ENCODE measurements at regions not wholly inside any gene's neighbourhood (a gene's known extent, or its start where the extent isn't known, plus 50 kb on each side); places are given as distances from the start of the nearest gene placed in this dataset.

DNA sequence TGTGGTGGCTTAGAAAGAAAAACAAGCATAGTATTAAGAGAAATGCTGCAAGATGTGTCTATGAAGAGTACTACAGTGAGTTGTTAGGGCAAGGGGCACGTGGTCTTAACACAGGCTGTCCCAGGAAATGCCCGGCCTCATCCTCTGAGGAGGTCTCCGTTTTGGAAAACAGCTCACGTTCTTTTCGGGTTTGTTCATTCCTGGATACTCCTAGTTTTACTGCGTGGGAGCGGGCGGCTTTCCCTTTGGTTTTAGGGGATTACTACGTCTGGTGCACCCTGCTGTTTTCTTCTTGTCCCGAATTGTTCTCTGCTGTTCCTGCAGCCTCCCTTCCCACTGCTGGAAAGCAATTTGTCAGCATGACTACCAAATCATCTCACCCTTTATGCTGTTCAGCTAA is 55.5 kb upstream of the RAB6D start:
- in situ Hi-C loops (cut with MboI) (loop anchor here (5.0 to 25.0 kb wide), 3 partner anchors 243 to 718 kb away; no protein-coding TSS in a partner anchor), intact Hi-C loops (cut with micrococcal nuclease) (no loop called here)
- no peak overlapping the region for H3K4me3 ChIP-seq
- no peaks in the 10 kb centered on the region; a peak in 1 of 5 replicates for H3K4me1 ChIP-seq (replicated peaks in 1 of 2; ENCODE audit: control insufficient read depth in 2 of 2, insufficient read depth in 2 of 2, low read length in 2 of 2)
- TF ChIP-seq EP300 (IDR thresholded peaks at IDR 0.05; ENCODE audit: low read length): no peak
- TF ChIP-seq NBN (IDR thresholded peaks at IDR 0.05; ENCODE audit: low read depth): no peak
- no peak for TF ChIP-seq PTBP1 (IDR thresholded peaks at IDR 0.05; ENCODE audit: low read depth, low read length)
- TF ChIP-seq POLR2AphosphoS2 (IDR thresholded peaks at IDR 0.05; ENCODE audit: low read length): no peak
- TF ChIP-seq TAF9B (IDR thresholded peaks at IDR 0.05; ENCODE audit: partially characterized antibody): no peak
- TF ChIP-seq, protein P1, sequence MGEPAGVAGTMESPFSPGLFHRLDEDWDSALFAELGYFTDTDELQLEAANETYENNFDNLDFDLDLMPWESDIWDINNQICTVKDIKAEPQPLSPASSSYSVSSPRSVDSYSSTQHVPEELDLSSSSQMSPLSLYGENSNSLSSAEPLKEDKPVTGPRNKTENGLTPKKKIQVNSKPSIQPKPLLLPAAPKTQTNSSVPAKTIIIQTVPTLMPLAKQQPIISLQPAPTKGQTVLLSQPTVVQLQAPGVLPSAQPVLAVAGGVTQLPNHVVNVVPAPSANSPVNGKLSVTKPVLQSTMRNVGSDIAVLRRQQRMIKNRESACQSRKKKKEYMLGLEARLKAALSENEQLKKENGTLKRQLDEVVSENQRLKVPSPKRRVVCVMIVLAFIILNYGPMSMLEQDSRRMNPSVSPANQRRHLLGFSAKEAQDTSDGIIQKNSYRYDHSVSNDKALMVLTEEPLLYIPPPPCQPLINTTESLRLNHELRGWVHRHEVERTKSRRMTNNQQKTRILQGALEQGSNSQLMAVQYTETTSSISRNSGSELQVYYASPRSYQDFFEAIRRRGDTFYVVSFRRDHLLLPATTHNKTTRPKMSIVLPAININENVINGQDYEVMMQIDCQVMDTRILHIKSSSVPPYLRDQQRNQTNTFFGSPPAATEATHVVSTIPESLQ (CRISPR knock-in tag; IDR thresholded peaks at IDR 0.05): no peak
- TF ChIP-seq, protein P2, sequence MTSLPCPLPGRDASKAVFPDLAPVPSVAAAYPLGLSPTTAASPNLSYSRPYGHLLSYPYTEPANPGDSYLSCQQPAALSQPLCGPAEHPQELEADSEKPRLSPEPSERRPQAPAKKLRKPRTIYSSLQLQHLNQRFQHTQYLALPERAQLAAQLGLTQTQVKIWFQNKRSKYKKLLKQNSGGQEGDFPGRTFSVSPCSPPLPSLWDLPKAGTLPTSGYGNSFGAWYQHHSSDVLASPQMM (CRISPR knock-in tag; IDR thresholded peaks at IDR 0.05): no peak
- no peak for TF ChIP-seq THRB (CRISPR knock-in tag; conservative IDR thresholded peaks at IDR 0.05)
- no peak for TF ChIP-seq ZNF354B (CRISPR knock-in tag; IDR thresholded peaks at IDR 0.05)
- H3K9ac ChIP-seq (ENCODE audit: insufficient read depth in 1 of 2, low read depth in 2 of 2, low read length in 2 of 2): no peak overlapping the region
- no peak overlapping the region for H2AFZ ChIP-seq (ENCODE audit: low read depth, low read length)
- no peaks in the 10 kb centered on the region for H3K79me2 ChIP-seq (ENCODE audit: control insufficient read depth, insufficient read depth, low read length)
- H3K9me1 ChIP-seq (ENCODE audit: control insufficient read depth, insufficient read depth, low read length): no peaks in the 10 kb centered on the region
- FAIRE-seq (no peak), DNase-seq (ENCODE audit: extremely low read depth in 1 of 4, low spot score in 3 of 4) (no peak), ATAC-seq (no peak; the same call in 2 of the 3 replicates)
- POLR2A ChIA-PET: no interaction called here
- no TSS peak for BruUV-seq (replicated peaks)
- H3K9me3 ChIP-seq (replicated peaks; ENCODE audit: control insufficient read depth, insufficient read depth, low read depth, low read length): no peaks in the 10 kb centered on the region
- no peaks in the 10 kb centered on the region for H4K20me1 ChIP-seq (replicated peaks; ENCODE audit: control insufficient read depth, insufficient read depth, low read length)
- WGBS (ENCODE audit: insufficient coverage, low coverage, missing lambda C conversion rate): under 1% methylated on average over 10 of the region's 10 CpGs
- H3K4me2 ChIP-seq (ENCODE audit: insufficient read depth, low read length): no peak overlapping the region
- no peak overlapping the region for H3K27ac ChIP-seq (ENCODE audit: extremely low read depth, low read depth, low read length)
- CTCF ChIA-PET (ENCODE audit: low intra/inter-chr PET ratio): no interaction called here
- no peaks in the 10 kb centered on the region for H3K36me3 ChIP-seq (ENCODE audit: control insufficient read depth, insufficient read depth, low read length)
- H3K27me3 ChIP-seq (ENCODE audit: control insufficient read depth in 2 of 2, insufficient read depth in 2 of 2, low read length in 2 of 2): peaks cover 21 to 26% of the 10 kb centered on the region in 2 experiments; a peak in 4 of 5 replicates

Data from K562 (cell line).